K562 (cell line): ENCODE measurements at regions not wholly inside any gene's neighbourhood (a gene's known extent, or its start where the extent isn't known, plus 50 kb on each side); places are given as distances from the start of the nearest gene placed in this dataset.

Experiments used
- CTCF ChIP-seq, 3 experiments: IDR thresholded peaks in 2 of 3; conservative IDR thresholded peaks in 1 of 3; 2 replicates each; pipeline ENCODE4 v1.5.1; 2011 to 2012; ENCODE audit warnings: low read length in 3 of 3, mild to moderate bottlenecking in 3 of 3, control low read depth in 2 of 3, improper control_type of control experiment in 1 of 3, inconsistent platforms in 1 of 3, low read depth in 1 of 3, mixed read lengths in 1 of 3, moderate library complexity in 1 of 3; ENCODE audit not compliant: insufficient read depth in 2 of 3
- SRSF9 ChIP-seq: fragments of 200-400 bp; formaldehyde crosslinking; IDR thresholded peaks from 2 replicates; pipeline ENCODE4 v1.6.1; 2017; ENCODE audit warnings: low read depth, low read length, borderline replicate concordance
- TF ChIP-seq, protein P1 (sequence below): sonication (generic); formaldehyde crosslinking; IDR thresholded peaks from 2 replicates; pipeline ENCODE4 v1.5.0; 2020; ENCODE audit warnings: missing genetic modification reagents

DNA sequence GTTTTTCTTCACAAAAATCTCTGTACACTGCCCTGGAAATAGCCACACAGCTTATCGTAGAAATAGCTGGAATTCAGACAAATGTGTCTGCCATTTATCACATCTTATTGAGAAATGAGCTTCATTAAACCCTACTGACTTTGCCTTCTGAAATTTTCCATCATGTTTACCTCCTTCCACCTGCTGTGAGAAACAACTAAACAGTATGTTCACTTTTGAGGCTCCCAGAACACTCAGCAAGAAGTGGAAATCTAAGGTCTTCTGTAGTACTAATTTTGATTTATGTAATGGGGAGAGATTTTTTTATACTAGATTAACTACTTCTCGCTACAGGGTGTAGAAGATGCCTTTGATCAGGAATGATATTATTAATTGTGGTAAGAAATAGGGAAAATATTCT, 268.0 kb downstream of the KCNC2 start:
- TF ChIP-seq CTCF (IDR thresholded peaks at IDR 0.05 in 2 of 3, conservative IDR thresholded peaks at IDR 0.05 in 1 of 3; ENCODE audit: insufficient read depth in 2 of 3, low read depth in 1 of 3, low read length in 3 of 3) (no peak), SRSF9 (no peak)
- TF ChIP-seq, protein P1, sequence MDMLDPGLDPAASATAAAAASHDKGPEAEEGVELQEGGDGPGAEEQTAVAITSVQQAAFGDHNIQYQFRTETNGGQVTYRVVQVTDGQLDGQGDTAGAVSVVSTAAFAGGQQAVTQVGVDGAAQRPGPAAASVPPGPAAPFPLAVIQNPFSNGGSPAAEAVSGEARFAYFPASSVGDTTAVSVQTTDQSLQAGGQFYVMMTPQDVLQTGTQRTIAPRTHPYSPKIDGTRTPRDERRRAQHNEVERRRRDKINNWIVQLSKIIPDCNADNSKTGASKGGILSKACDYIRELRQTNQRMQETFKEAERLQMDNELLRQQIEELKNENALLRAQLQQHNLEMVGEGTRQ (CRISPR knock-in tag), result no peak
